ENCODE measurements at regions not wholly inside any gene's neighbourhood (a gene's known extent, or its start where the extent isn't known, plus 50 kb on each side); places are given as distances from the start of the nearest gene placed in this dataset.

GRCh38 chr7:51980313-51980712 is 663.7 kb upstream of the COBL start:
- TF ChIP-seq CTCF (conservative IDR thresholded peaks at IDR 0.05) (no peak), EZH2 (IDR thresholded peaks at IDR 0.05; ENCODE audit: low read depth) (no peak)
